HUES6 (cell line): ENCODE measurements at regions not wholly inside any gene's neighbourhood (a gene's known extent, or its start where the extent isn't known, plus 50 kb on each side); places are given as distances from the start of the nearest gene placed in this dataset.
"Not testable (repeated sequence)": the region's sequence is repeated elsewhere in the genome, so short reads cannot be mapped to it uniquely, and the experiment has no call there.

Experiments used
- H3K27ac ChIP-seq: 2 replicates; pipeline ENCODE4 v1.7.0; 2013; ENCODE audit warnings: low read depth, mild to moderate bottlenecking, low read length, inconsistent platforms
- H3K27me3 ChIP-seq: 2 replicates; pipeline ENCODE4 v1.6.1; 2013; ENCODE audit warnings: low read length; ENCODE audit not compliant: control insufficient read depth, insufficient read depth
- H3K36me3 ChIP-seq: 2 replicates; pipeline ENCODE4 v1.6.1; 2013; ENCODE audit warnings: low read length; ENCODE audit not compliant: control insufficient read depth, insufficient read depth
- H3K4me1 ChIP-seq: 2 replicates; pipeline ENCODE4 v1.6.1; 2013; ENCODE audit warnings: low read length; ENCODE audit not compliant: control insufficient read depth, insufficient read depth
- H3K4me3 ChIP-seq: 2 replicates; pipeline ENCODE4 v1.5.1; 2013; ENCODE audit warnings: low read depth, low read length
- H3K9ac ChIP-seq: one replicate; pipeline ENCODE4 v1.6.1; 2013; ENCODE audit warnings: mild to moderate bottlenecking, low read length
- H3K9me3 ChIP-seq: 2 replicates; pipeline ENCODE4 v1.6.1; 2013; ENCODE audit warnings: low read depth, low read length; ENCODE audit not compliant: control insufficient read depth, insufficient read depth

DNA sequence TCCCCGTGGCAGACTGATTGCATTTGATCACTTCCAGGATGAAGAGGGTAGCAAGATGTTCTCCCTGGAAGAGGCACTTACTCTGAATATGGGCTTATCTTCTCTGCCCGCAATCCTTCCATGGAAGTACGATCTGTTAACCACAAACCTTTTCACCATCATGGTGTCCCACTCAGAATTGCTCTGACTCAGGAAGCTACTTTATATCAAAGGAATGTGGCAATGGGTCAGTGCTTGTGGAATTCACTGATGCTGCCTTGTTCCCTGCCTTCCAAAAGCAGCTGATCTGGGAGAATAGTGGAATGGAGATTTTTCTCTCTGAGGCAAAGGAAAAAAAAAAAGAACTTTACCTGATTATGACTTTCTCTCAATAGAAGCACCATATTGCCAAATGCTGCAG, 306.1 kb upstream of the WSB1 start:
- peaks cover 63% of the 10 kb centered on the region; the same call in 1 of the 2 replicates for H3K9me3 ChIP-seq
- not testable (repeated sequence) for H3K27ac ChIP-seq, H3K36me3 ChIP-seq, H3K27me3 ChIP-seq, H3K4me1 ChIP-seq, H3K9ac ChIP-seq, H3K4me3 ChIP-seq

DNA sequence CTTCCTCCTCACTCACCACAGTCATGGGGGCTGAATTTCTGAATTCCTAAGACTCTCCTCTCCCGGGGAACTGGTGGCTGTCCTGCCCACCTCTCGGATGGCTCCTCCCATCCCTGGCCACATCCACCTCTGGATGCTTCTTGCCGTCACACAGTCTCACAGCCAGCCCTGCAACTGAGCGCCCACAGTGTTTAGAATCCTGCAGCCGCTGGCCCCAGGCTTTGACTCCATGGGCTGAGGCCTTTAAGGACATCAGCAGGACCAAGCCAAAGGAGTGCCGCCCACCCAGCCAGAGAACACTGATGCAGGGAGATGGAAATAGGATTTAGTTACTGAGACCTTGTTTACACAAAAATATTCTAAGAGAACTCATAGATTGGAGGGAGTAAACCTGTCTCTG, 299.3 kb upstream of the WSB1 start:
- H3K27ac ChIP-seq, H3K9ac ChIP-seq: not testable (repeated sequence)
- H3K9me3 ChIP-seq: peaks cover 46% of the 10 kb centered on the region; the same call in 1 of the 2 replicates

DNA sequence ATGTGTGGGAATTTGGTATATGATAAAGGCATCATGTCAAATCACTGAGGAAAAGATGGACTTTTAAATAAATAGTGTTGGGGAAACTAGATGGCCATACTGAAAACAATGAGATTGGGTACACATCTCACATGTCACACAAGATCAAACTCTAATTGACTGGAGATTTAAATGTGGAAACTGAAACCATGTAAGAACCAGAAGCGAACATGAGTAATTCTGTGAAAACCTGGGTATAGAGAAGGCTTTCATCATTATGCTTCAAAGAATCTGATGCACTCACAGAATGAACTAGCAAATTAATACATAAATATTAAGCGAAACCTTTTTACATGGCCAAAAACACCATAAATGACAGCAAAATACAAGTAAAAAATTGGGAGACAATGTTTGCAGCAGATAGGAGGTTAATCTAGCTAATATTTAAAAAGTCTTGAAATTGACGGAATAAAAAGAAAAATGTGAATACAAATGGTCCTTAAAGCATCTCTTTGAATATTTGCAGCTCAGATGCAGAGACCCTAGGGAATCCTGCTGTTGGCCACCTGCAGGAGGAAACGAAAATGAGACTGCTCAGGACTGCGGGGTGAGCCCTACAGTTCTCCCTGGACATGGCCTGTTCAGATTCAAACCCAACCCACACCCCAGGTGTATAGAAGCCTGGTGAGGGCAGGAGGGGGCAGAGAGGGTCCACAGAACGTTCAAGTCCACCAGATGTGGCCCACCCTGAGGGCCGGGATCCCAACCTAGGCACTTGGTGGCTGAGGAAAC, 297.6 kb upstream of the WSB1 start:
- H3K9me3 ChIP-seq: peaks cover 43% of the 10 kb centered on the region; the same call in 1 of the 2 replicates
- not testable (repeated sequence) for H3K27ac ChIP-seq

More for the DNA sequence above, 299.3 kb upstream of the WSB1 start:
- not testable (repeated sequence) for H3K27me3 ChIP-seq, H3K4me3 ChIP-seq, H3K36me3 ChIP-seq, H3K4me1 ChIP-seq

GRCh38 chr17:27007734-27008531, 286.0 kb upstream of the WSB1 start:
- H3K4me1 ChIP-seq, H3K27ac ChIP-seq: not testable (repeated sequence)
- peaks cover 42% of the 10 kb centered on the region; the same call in 1 of the 2 replicates for H3K9me3 ChIP-seq

More for the DNA sequence above, 297.6 kb upstream of the WSB1 start:
- not testable (repeated sequence) for H3K4me3 ChIP-seq, H3K9ac ChIP-seq, H3K27me3 ChIP-seq, H3K4me1 ChIP-seq, H3K36me3 ChIP-seq

DNA sequence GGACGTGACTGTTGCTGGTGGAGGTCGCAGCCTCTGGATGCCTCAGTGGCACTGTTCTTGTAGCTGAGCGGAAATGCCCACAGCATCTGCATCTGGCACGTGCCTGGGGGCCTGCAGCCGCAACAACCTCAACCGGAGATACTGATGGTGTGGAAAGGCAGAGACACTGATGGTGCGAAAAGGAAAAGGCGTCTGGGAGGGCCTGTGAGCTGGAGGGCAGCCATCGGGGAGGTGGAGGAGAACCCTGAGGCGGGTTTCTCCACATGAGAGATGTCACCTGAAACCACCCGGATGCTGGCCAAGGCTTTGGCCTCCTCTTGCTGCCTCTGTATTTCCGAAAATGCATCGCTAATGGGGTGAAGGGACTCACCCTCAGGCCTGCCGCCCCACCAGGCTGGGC, 284.8 kb upstream of the WSB1 start:
- H3K36me3 ChIP-seq: no peaks in the 10 kb centered on the region
- H3K9me3 ChIP-seq: peaks cover 39% of the 10 kb centered on the region; the same call in 1 of the 2 replicates
- H3K4me1 ChIP-seq: no peaks in the 10 kb centered on the region
- no peak overlapping the region for H3K27ac ChIP-seq
- no peak overlapping the region for H3K9ac ChIP-seq
- no peak overlapping the region for H3K4me3 ChIP-seq
- no peaks in the 10 kb centered on the region for H3K27me3 ChIP-seq

More at GRCh38 chr17:27007734-27008531, 286.0 kb upstream of the WSB1 start:
- H3K36me3 ChIP-seq, H3K27me3 ChIP-seq, H3K9ac ChIP-seq, H3K4me3 ChIP-seq: not testable (repeated sequence)

GRCh38 chr17:27010138-27010537, 283.8 kb upstream of the WSB1 start:
- H3K4me1 ChIP-seq, H3K9ac ChIP-seq, H3K27ac ChIP-seq, H3K4me3 ChIP-seq, H3K27me3 ChIP-seq, H3K36me3 ChIP-seq: not testable (repeated sequence)
- H3K9me3 ChIP-seq: peaks cover 44% of the 10 kb centered on the region; the same call in 1 of the 2 replicates

- H3K27ac ChIP-seq, H3K9ac ChIP-seq, H3K27me3 ChIP-seq, H3K36me3 ChIP-seq, H3K4me3 ChIP-seq, H3K4me1 ChIP-seq: not testable (repeated sequence)
- H3K9me3 ChIP-seq: peaks cover 28% of the 10 kb centered on the region
These were observed 263.4 kb upstream of the WSB1 start for GRCh38 chr17:27030552-27030951.

- no peak overlapping the region for H3K9ac ChIP-seq
- no peak overlapping the region for H3K4me3 ChIP-seq
- no peak overlapping the region for H3K27ac ChIP-seq
- no peaks in the 10 kb centered on the region for H3K36me3 ChIP-seq
- H3K4me1 ChIP-seq: no peaks in the 10 kb centered on the region
- no peaks in the 10 kb centered on the region for H3K27me3 ChIP-seq
- peaks cover 23% of the 10 kb centered on the region; the same call in 1 of the 2 replicates for H3K9me3 ChIP-seq
These were observed 255.2 kb upstream of the WSB1 start for GRCh38 chr17:27038676-27039075.

GRCh38 chr17:27045039-27045438, 248.9 kb upstream of the WSB1 start:
- not testable (repeated sequence) for H3K27ac ChIP-seq, H3K4me1 ChIP-seq, H3K36me3 ChIP-seq, H3K27me3 ChIP-seq, H3K9ac ChIP-seq
- Histone ChIP-seq H3K4me3 (peak overlapping the region; percentile 20; the same call in 1 of the 2 replicates), H3K9me3 (peaks cover 36% of the 10 kb centered on the region)

- Histone ChIP-seq H3K27ac (no peak overlapping the region), H3K4me3 (no peak overlapping the region), H3K9me3 (peaks cover 48% of the 10 kb centered on the region), H3K4me1 (no peaks in the 10 kb centered on the region), H3K27me3 (no peaks in the 10 kb centered on the region), H3K36me3 (no peaks in the 10 kb centered on the region), H3K9ac (no peak overlapping the region)
These were observed 244.7 kb upstream of the WSB1 start for GRCh38 chr17:27049104-27049784.

DNA sequence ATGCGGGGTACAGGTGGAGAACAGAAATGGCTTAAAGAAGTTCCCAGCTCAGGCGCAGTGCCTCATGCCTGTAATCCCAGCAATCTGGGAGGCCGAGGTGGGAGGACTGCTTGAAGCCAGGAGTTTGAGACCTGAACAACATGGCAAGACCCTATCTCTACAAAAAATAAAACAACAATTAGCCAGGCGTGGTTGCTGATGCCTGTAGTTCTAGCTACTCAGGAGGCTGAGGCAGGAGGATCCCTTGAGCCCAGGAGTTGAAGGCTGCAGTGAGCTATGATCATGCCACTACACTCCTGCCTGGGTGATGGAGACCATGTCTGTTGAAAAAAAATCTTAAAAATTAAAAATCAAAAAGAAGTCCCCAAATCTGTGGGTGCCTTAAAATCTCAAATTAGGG, 228.3 kb upstream of the WSB1 start:
- Histone ChIP-seq H3K4me3 (no peak overlapping the region), H3K36me3 (no peaks in the 10 kb centered on the region), H3K9me3 (peaks cover 60% of the 10 kb centered on the region; the same call in 1 of the 2 replicates), H3K4me1 (no peaks in the 10 kb centered on the region), H3K27ac (no peak overlapping the region), H3K27me3 (no peaks in the 10 kb centered on the region; the same call in 1 of the 2 replicates), H3K9ac (no peak overlapping the region)
